Keratinocyte (primary cell): ENCODE measurements at regions not wholly inside any gene's neighbourhood (a gene's known extent, or its start where the extent isn't known, plus 50 kb on each side); places are given as distances from the start of the nearest gene placed in this dataset.

Source experiments
- DNase-seq: peaks from one replicate; pipeline ENCODE4 v3.0.0-alpha.2; 2011; ENCODE audit warnings: low read depth, missing footprints, low spot score
- FAIRE-seq: peaks from 2 replicates; lab custom pipeline; 2011; peaks lifted over from hg19 to GRCh38; lab: Jason Lieb, UNC
- H2AFZ ChIP-seq: 2 replicates; pipeline ENCODE4 v1.6.0; 2012; ENCODE audit warnings: low read length, control low read depth, inconsistent platforms; ENCODE audit not compliant: control insufficient read depth
- H3K27ac ChIP-seq: 2 replicates; pipeline ENCODE4 v1.5.1; 2011; ENCODE audit warnings: low read length; ENCODE audit not compliant: control insufficient read depth, insufficient read depth
- H3K27me3 ChIP-seq: 3 replicates; pipeline ENCODE4 v1.6.0; 2011; ENCODE audit warnings: low read length; ENCODE audit not compliant: control insufficient read depth, insufficient read depth; ENCODE audit errors: extremely low read depth
- H3K36me3 ChIP-seq, 2 experiments: 2 replicates in 1 of 2; 3 replicates in 1 of 2; pipeline ENCODE4 v1.5.1; 2011; ENCODE audit warnings: low read length in 2 of 2, mild to moderate bottlenecking in 1 of 2; ENCODE audit not compliant: control insufficient read depth in 2 of 2, insufficient read depth in 2 of 2; ENCODE audit errors: extremely low read depth in 1 of 2
- H3K4me1 ChIP-seq: 3 replicates; pipeline ENCODE4 v1.5.1; 2011; ENCODE audit warnings: low read length; ENCODE audit not compliant: control insufficient read depth, insufficient read depth; ENCODE audit errors: extremely low read depth
- H3K4me2 ChIP-seq: 3 replicates; pipeline ENCODE4 v1.6.0; 2011; ENCODE audit warnings: low read depth, low read length; ENCODE audit not compliant: control insufficient read depth, insufficient read depth; ENCODE audit errors: extremely low read depth
- H3K4me3 ChIP-seq, 3 experiments: fragments of 200-600 bp in 1 of 3; sonication (generic) in 1 of 3; 2 replicates in 2 of 3; 3 replicates in 1 of 3; pipeline ENCODE4 v1.5.1; 2011 to 2016; ENCODE audit warnings: low read length in 3 of 3, mild to moderate bottlenecking in 3 of 3, control low read depth in 2 of 3, inconsistent platforms in 1 of 3, low read depth in 1 of 3, mixed read lengths in 1 of 3, mixed run types in 1 of 3, moderate library complexity in 1 of 3; ENCODE audit not compliant: control insufficient read depth in 2 of 3, insufficient read depth in 2 of 3; ENCODE audit errors: extremely low read depth in 1 of 3
- H3K79me2 ChIP-seq: 2 replicates; pipeline ENCODE4 v1.6.0; 2012; ENCODE audit warnings: low read length; ENCODE audit not compliant: control insufficient read depth, insufficient read depth
- H3K9ac ChIP-seq: 3 replicates; pipeline ENCODE4 v1.6.0; 2011; ENCODE audit warnings: low read length; ENCODE audit not compliant: control insufficient read depth, insufficient read depth; ENCODE audit errors: extremely low read depth
- H3K9me1 ChIP-seq: 3 replicates; pipeline ENCODE4 v1.6.0; 2011; ENCODE audit warnings: low read length; ENCODE audit not compliant: control insufficient read depth, insufficient read depth; ENCODE audit errors: extremely low read depth
- H3K9me3 ChIP-seq: 2 replicates; pipeline ENCODE4 v1.5.1; 2012; ENCODE audit warnings: low read depth, low read length; ENCODE audit not compliant: control insufficient read depth
- H4K20me1 ChIP-seq: 3 replicates; pipeline ENCODE4 v1.6.0; 2011; ENCODE audit warnings: low read length; ENCODE audit not compliant: control insufficient read depth, insufficient read depth; ENCODE audit errors: extremely low read depth
- CTCF ChIP-seq, 3 experiments: IDR thresholded peaks in 1 of 3; conservative IDR thresholded peaks in 1 of 3; optimal IDR thresholded peaks in 1 of 3; 2 replicates in 2 of 3; 3 replicates in 1 of 3; pipeline versions ENCODE3 to v1.5.1; 2011; ENCODE audit warnings: low read length in 3 of 3, mild to moderate bottlenecking in 3 of 3, moderate library complexity in 2 of 3, control low read depth in 1 of 3, inconsistent platforms in 1 of 3; ENCODE audit not compliant: insufficient read depth in 2 of 3; ENCODE audit errors: extremely low read depth in 1 of 3
- EZH2 ChIP-seq: IDR thresholded peaks from one replicate; pipeline ENCODE4 v1.6.1; 2012; ENCODE audit warnings: inconsistent platforms, mild to moderate bottlenecking, low read length, moderate library complexity
- dilution Hi-C: fragments of 300-500 bp; cut with MboI; formaldehyde crosslinking; loops from one replicate; pipeline ENCODE4 v1.7.0; 2020; ENCODE audit warnings: low sequenced_read_pairs; ENCODE audit not compliant: extremely low pct_ligation_motif_present

DNA sequence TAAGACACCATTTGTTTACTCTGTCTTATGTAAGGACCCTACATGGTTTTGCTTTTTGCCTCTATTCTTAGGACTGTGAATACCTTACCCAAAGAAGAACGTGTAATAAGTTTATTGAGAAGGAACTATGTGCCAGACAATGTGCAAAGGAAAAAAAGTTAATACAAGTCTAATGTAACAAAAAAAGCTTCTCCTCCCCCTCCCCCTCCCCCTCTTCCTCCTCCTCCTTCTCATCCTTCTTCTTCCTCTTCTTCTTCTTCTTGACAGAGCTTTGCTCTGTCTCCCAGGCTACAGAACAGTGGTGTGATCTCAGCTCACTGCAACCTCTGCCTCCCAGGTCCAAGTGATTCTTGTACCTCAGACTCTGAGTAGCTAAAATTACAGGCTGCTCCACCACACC, 50.9 kb upstream of the MITF start:
- dilution Hi-C loops, result loop anchor here (25.0 kb wide), 1 partner anchor 274 kb away; no protein-coding TSS in a partner anchor
- H3K79me2 ChIP-seq, result no peaks in the 10 kb centered on the region
- DNase-seq (no peak), FAIRE-seq (no peak)
- no peaks in the 10 kb centered on the region for H3K9me3 ChIP-seq
- H3K4me2 ChIP-seq, result no peak overlapping the region
- no peak overlapping the region for H3K9ac ChIP-seq
- H2AFZ ChIP-seq, result no peak overlapping the region
- no peaks in the 10 kb centered on the region for H3K36me3 ChIP-seq
- H3K9me1 ChIP-seq, result no peaks in the 10 kb centered on the region
- H3K4me3 ChIP-seq, result no peak overlapping the region
- TF ChIP-seq CTCF (optimal IDR thresholded peaks at IDR 0.05 in 1 of 3, IDR thresholded peaks at IDR 0.05 in 1 of 3, conservative IDR thresholded peaks at IDR 0.05 in 1 of 3; ENCODE audit: extremely low read depth in 1 of 3, insufficient read depth in 2 of 3, low read length in 3 of 3), result no peak
- TF ChIP-seq EZH2, result no peak
- no peaks in the 10 kb centered on the region for H3K4me1 ChIP-seq
- peaks cover 5% of the 10 kb centered on the region for H3K27me3 ChIP-seq
- H4K20me1 ChIP-seq, result no peaks in the 10 kb centered on the region
- H3K27ac ChIP-seq, result no peak overlapping the region

- dilution Hi-C loops, result loop anchor here (25.0 kb wide), 1 partner anchor 275 kb away; no protein-coding TSS in a partner anchor
- H3K4me3 ChIP-seq, result no peak overlapping the region
- no peaks in the 10 kb centered on the region for H3K4me1 ChIP-seq
- H3K9ac ChIP-seq, result no peak overlapping the region
- no peak overlapping the region for H3K4me2 ChIP-seq
- TF ChIP-seq CTCF (optimal IDR thresholded peaks at IDR 0.05 in 1 of 3, IDR thresholded peaks at IDR 0.05 in 1 of 3, conservative IDR thresholded peaks at IDR 0.05 in 1 of 3; ENCODE audit: extremely low read depth in 1 of 3, insufficient read depth in 2 of 3, low read length in 3 of 3), result no peak
- TF ChIP-seq EZH2, result no peak
- H3K9me1 ChIP-seq, result no peaks in the 10 kb centered on the region
- DNase-seq (no peak), FAIRE-seq (no peak)
- H3K27me3 ChIP-seq, result peaks cover 8% of the 10 kb centered on the region
- H4K20me1 ChIP-seq, result no peaks in the 10 kb centered on the region
- H3K27ac ChIP-seq, result no peak overlapping the region
- H3K9me3 ChIP-seq, result no peaks in the 10 kb centered on the region
- H3K36me3 ChIP-seq, result no peaks in the 10 kb centered on the region
- H3K79me2 ChIP-seq, result no peaks in the 10 kb centered on the region
- no peak overlapping the region for H2AFZ ChIP-seq
These were observed 51.6 kb upstream of the MITF start for GRCh38 chr3:69687641-69688040.
